ENCODE measurements at regions not wholly inside any gene's neighbourhood (a gene's known extent, or its start where the extent isn't known, plus 50 kb on each side); places are given as distances from the start of the nearest gene placed in this dataset.

GRCh38 chr6:23111984-23112383 is 542.6 kb downstream of the HDGFL1 start:
- TF ChIP-seq, protein P1, sequence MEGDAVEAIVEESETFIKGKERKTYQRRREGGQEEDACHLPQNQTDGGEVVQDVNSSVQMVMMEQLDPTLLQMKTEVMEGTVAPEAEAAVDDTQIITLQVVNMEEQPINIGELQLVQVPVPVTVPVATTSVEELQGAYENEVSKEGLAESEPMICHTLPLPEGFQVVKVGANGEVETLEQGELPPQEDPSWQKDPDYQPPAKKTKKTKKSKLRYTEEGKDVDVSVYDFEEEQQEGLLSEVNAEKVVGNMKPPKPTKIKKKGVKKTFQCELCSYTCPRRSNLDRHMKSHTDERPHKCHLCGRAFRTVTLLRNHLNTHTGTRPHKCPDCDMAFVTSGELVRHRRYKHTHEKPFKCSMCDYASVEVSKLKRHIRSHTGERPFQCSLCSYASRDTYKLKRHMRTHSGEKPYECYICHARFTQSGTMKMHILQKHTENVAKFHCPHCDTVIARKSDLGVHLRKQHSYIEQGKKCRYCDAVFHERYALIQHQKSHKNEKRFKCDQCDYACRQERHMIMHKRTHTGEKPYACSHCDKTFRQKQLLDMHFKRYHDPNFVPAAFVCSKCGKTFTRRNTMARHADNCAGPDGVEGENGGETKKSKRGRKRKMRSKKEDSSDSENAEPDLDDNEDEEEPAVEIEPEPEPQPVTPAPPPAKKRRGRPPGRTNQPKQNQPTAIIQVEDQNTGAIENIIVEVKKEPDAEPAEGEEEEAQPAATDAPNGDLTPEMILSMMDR (IDR thresholded peaks at IDR 0.05 in 8 of 11, conservative IDR thresholded peaks at IDR 0.05 in 3 of 11) = no peak
- no peak for TF ChIP-seq POLR2A (IDR thresholded peaks at IDR 0.05)
- no peak for TF ChIP-seq POLR2AphosphoS5 (IDR thresholded peaks at IDR 0.05)
- Histone ChIP-seq H3K27ac (no peak overlapping the region), H3K36me3 (no peaks in the 10 kb centered on the region), H3K27me3 (replicated peaks in 1 of 7) (no peaks in the 10 kb centered on the region), H3K4me1 (no peaks in the 10 kb centered on the region), H3K9me3 (peaks cover 0 to 64% (median 55%) of the 10 kb centered on the region in 8 donors), H3K4me3 (no peak overlapping the region)
- intact Hi-C loops (cut with DNase I; ENCODE audit: low total_unique reads) = no loop called here
- 91 to 98% (median 93%) methylated on average over 1 of the region's 1 CpG for WGBS, 5 donors
- no peak for DNase-seq

DNA sequence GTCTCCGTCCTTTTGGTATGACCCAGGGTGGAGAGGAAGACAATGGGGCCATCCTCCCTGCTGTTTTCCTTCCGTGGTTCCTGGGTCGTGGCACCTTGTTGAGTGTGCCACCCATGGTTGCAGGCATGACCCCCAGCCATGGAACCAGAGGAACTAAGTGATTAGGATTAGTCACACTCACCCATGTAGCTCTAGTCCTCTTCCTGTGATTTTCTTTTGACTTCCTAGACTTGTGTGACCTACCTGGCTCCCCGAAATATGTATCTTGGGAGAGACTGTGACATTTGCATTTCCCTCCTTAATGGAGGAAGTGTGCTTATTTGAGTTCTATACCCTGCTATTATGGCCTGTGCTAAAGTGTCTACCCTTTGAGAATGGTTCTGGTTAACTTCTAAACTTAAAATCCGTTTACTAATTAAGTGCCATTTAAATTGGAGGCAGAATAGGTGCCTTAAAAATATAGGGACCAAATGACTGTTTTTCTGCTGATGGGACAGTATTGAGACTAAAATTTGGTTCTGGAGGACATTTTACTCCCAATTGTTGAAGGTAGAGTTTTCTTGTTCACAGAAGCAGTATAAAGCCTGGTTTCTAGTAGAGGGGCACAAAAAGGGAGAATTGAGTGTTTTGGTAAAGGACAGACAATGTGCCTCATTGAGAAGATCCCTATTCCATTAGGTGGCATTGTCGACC is 545.6 kb downstream of the HDGFL1 start:
- DNase-seq = no peak
- WGBS, 5 donors = 59 to 76% (median 69%) methylated on average over 6 of the region's 6 CpGs
- Histone ChIP-seq H3K27me3 (replicated peaks in 1 of 7) (no peaks in the 10 kb centered on the region), H3K36me3 (no peaks in the 10 kb centered on the region), H3K4me3 (no peak overlapping the region), H3K4me1 (no peaks in the 10 kb centered on the region), H3K27ac (no peak overlapping the region), H3K9me3 (peaks cover 0 to 54% (median 40%) of the 10 kb centered on the region in 8 donors)
- intact Hi-C loops (cut with DNase I; ENCODE audit: low total_unique reads) = no loop called here
- TF ChIP-seq POLR2AphosphoS5 (IDR thresholded peaks at IDR 0.05) (no peak), POLR2A (IDR thresholded peaks at IDR 0.05) (no peak)
- TF ChIP-seq, protein P1 (IDR thresholded peaks at IDR 0.05 in 8 of 11, conservative IDR thresholded peaks at IDR 0.05 in 3 of 11) = no peak

GRCh38 chr6:23137611-23138010 is 568.2 kb downstream of the HDGFL1 start:
- Histone ChIP-seq H3K4me1 (no peaks in the 10 kb centered on the region), H3K4me3 (no peak overlapping the region), H3K27ac (no peak overlapping the region), H3K27me3 (replicated peaks in 1 of 7) (no peaks in the 10 kb centered on the region), H3K9me3 (peaks cover 0 to 45% (median 38%) of the 10 kb centered on the region in 8 donors), H3K36me3 (no peaks in the 10 kb centered on the region)
- intact Hi-C loops (cut with DNase I; ENCODE audit: low total_unique reads) = no loop called here
- no peak for DNase-seq
- WGBS, 5 donors = 74 to 91% (median 84%) methylated on average over 1 of the region's 1 CpG
- TF ChIP-seq, protein P1 (IDR thresholded peaks at IDR 0.05 in 8 of 11, conservative IDR thresholded peaks at IDR 0.05 in 3 of 11) = no peak
- TF ChIP-seq POLR2A (IDR thresholded peaks at IDR 0.05) (no peak), POLR2AphosphoS5 (IDR thresholded peaks at IDR 0.05) (no peak)

- no peak for DNase-seq
- no peaks in the 10 kb centered on the region for H3K27me3 ChIP-seq (replicated peaks in 1 of 7)
- no peaks in the 10 kb centered on the region for H3K4me1 ChIP-seq
- H3K4me3 ChIP-seq = no peak overlapping the region
- TF ChIP-seq POLR2AphosphoS5 (IDR thresholded peaks at IDR 0.05) = no peak
- TF ChIP-seq POLR2A (IDR thresholded peaks at IDR 0.05) = no peak
- TF ChIP-seq, protein P1 (IDR thresholded peaks at IDR 0.05 in 8 of 11, conservative IDR thresholded peaks at IDR 0.05 in 3 of 11) = no peak
- intact Hi-C loops (cut with DNase I; ENCODE audit: low total_unique reads) = no loop called here
- H3K36me3 ChIP-seq = no peaks in the 10 kb centered on the region
- no peak overlapping the region for H3K27ac ChIP-seq
- H3K9me3 ChIP-seq = peaks cover 0 to 20% (median 16%) of the 10 kb centered on the region in 8 donors
These were observed 571.5 kb downstream of the HDGFL1 start for GRCh38 chr6:23140871-23141270.
